ENCODE measurements at regions not wholly inside any gene's neighbourhood (a gene's known extent, or its start where the extent isn't known, plus 50 kb on each side); places are given as distances from the start of the nearest gene placed in this dataset.
"Not testable (repeated sequence)": the region's sequence is repeated elsewhere in the genome, so short reads cannot be mapped to it uniquely, and the experiment has no call there.

GRCh38 chr14:58915646-58916045 lies 272.8 kb upstream of the DAAM1 start:
- no peaks in the 10 kb centered on the region for H3K9me3 ChIP-seq
- no peaks in the 10 kb centered on the region for H3K36me3 ChIP-seq
- H3K4me3 ChIP-seq: no peak overlapping the region
- 62% methylated on average over 2 of the region's 2 CpGs for WGBS
- H3K4me1 ChIP-seq: no peaks in the 10 kb centered on the region
- intact Hi-C loops (cut with DNase I): no loop called here
- no peaks in the 10 kb centered on the region for H3K27me3 ChIP-seq
- TF ChIP-seq EP300 (IDR thresholded peaks at IDR 0.05) (no peak), POLR2AphosphoS5 (IDR thresholded peaks at IDR 0.05) (no peak), CTCF (IDR thresholded peaks at IDR 0.05) (no peak), POLR2A (IDR thresholded peaks at IDR 0.05; ENCODE audit: low read depth) (no peak)
- H3K27ac ChIP-seq (replicated peaks in 1 of 4): no peak overlapping the region
- DNase-seq (ENCODE audit: extremely low spot score): no peak

DNA sequence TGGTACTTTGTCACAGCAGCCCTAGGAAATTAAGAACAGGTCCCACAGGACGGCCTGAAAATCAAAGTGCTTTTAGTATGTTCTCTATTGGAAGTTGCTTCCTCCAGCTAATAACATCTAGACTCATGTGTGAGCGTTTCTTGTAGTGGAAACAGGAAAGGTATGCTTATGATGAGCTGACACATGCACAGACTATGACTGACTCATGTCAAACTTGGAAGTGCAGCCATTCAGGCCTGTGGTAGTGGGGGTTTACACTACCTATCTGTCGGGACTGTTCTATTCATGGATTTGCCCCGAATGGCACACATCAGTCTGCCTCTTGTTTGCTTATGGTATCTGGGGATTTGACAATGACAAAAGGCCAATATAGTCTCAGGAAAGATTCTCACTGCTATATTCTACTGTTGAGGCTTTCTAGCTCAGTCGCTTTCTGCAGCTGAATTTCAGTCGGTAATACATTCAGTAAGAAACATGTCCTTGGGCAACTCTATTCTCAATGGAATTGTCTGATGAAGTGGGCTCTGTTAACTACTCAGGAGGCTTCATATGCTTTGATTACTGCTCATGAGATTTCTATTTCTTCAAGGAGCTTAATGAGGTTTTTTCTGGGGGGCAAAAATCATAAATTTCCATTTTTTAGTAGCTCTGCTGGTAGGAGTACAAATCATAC lies 270.3 kb upstream of the DAAM1 start:
- DNase-seq (ENCODE audit: extremely low spot score): no peak
- H3K4me1 ChIP-seq: no peaks in the 10 kb centered on the region
- H3K9me3 ChIP-seq: no peaks in the 10 kb centered on the region
- H3K27me3 ChIP-seq: no peaks in the 10 kb centered on the region
- H3K27ac ChIP-seq (replicated peaks in 1 of 4): no peak overlapping the region
- 84% methylated on average over 6 of the region's 6 CpGs for WGBS
- intact Hi-C loops (cut with DNase I): no loop called here
- H3K4me3 ChIP-seq: no peak overlapping the region
- no peaks in the 10 kb centered on the region for H3K36me3 ChIP-seq
- TF ChIP-seq EP300 (IDR thresholded peaks at IDR 0.05) (no peak), CTCF (IDR thresholded peaks at IDR 0.05) (no peak), POLR2AphosphoS5 (IDR thresholded peaks at IDR 0.05) (no peak), POLR2A (IDR thresholded peaks at IDR 0.05; ENCODE audit: low read depth) (no peak)

GRCh38 chr14:58919217-58919616 lies 269.2 kb upstream of the DAAM1 start:
- 78% methylated on average over 6 of the region's 6 CpGs for WGBS
- Histone ChIP-seq H3K27ac (replicated peaks in 1 of 4) (no peak overlapping the region), H3K36me3 (no peaks in the 10 kb centered on the region), H3K9me3 (no peaks in the 10 kb centered on the region), H3K4me1 (no peaks in the 10 kb centered on the region), H3K4me3 (no peak overlapping the region), H3K27me3 (no peaks in the 10 kb centered on the region)
- intact Hi-C loops (cut with DNase I): no loop called here
- no peak for TF ChIP-seq CTCF (IDR thresholded peaks at IDR 0.05)
- TF ChIP-seq POLR2AphosphoS5 (IDR thresholded peaks at IDR 0.05): no peak
- TF ChIP-seq EP300 (IDR thresholded peaks at IDR 0.05): no peak
- no peak for TF ChIP-seq POLR2A (IDR thresholded peaks at IDR 0.05; ENCODE audit: low read depth)
- DNase-seq (ENCODE audit: extremely low spot score): no peak

- no peaks in the 10 kb centered on the region for H3K27me3 ChIP-seq
- H3K4me1 ChIP-seq: no peaks in the 10 kb centered on the region
- WGBS: 74% methylated on average over 3 of the region's 3 CpGs
- no peak overlapping the region for H3K27ac ChIP-seq (replicated peaks in 1 of 4)
- no peaks in the 10 kb centered on the region for H3K36me3 ChIP-seq
- TF ChIP-seq EP300 (IDR thresholded peaks at IDR 0.05): no peak
- TF ChIP-seq POLR2AphosphoS5 (IDR thresholded peaks at IDR 0.05): no peak
- TF ChIP-seq POLR2A (IDR thresholded peaks at IDR 0.05; ENCODE audit: low read depth): no peak
- TF ChIP-seq CTCF (IDR thresholded peaks at IDR 0.05): no peak
- no peak for DNase-seq (ENCODE audit: extremely low spot score)
- H3K4me3 ChIP-seq: no peak overlapping the region
- intact Hi-C loops (cut with DNase I): no loop called here
- no peaks in the 10 kb centered on the region for H3K9me3 ChIP-seq
These were observed 268.2 kb upstream of the DAAM1 start for GRCh38 chr14:58920230-58920629.

DNA sequence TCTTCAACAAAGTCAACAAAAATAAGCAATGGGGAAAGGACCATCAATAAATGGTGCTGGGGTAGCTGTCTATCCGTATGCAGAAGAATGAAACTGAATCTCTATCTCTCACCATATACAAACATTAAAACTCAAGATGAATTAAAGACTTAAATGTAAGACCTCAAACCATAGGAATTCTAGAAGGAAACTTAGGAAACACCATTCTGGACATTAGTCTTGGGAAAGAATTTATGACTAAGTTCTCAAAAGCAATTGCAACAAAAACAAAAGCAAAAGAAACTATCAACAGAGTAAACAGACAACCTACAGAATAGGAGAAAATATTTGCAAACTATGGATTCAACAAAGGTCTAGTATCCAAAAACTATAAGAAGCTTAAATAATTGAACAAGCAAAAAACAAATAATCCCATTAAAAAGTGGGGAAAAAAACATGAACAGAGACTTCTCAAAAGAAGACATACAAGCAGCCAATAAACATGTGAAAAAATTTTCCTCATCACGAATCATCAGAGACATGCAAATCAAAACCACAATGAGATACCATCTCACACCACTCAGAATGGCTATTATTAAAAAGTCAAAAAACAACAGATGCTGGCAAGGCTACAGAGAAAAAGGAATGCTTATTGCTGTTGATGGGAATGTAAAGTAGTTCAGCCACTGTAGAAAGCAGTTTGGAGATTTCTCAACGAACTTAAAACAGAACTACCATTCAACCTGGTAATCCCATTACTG lies 266.1 kb upstream of the DAAM1 start:
- H3K27ac ChIP-seq (replicated peaks in 1 of 4); DNase-seq (ENCODE audit: extremely low spot score); H3K27me3 ChIP-seq; H3K4me3 ChIP-seq; H3K9me3 ChIP-seq; H3K4me1 ChIP-seq; H3K36me3 ChIP-seq; intact Hi-C loops (cut with DNase I): not testable (repeated sequence)
- 77% methylated on average over 3 of the region's 3 CpGs for WGBS
